Heart left ventricle (tissue), 16 donors: ENCODE measurements at regions not wholly inside any gene's neighbourhood (a gene's known extent, or its start where the extent isn't known, plus 50 kb on each side); places are given as distances from the start of the nearest gene placed in this dataset.

ENCODE experiments used
- ATAC-seq, 4 donors: fragments of 200-7000 bp; cut with Tn5 transposase; one replicate each; pipeline ENCODE4 v1.9.1; 2020 to 2022; ENCODE audit warnings: moderate library complexity in 4 of 4, mild to moderate bottlenecking in 3 of 4, moderate number of reproducible peaks in 1 of 4
- DNase-seq, 5 donors: peaks; one replicate each; pipeline ENCODE4 v3.0.0-alpha.2; 2020
- H3K27ac ChIP-seq, 12 donors: fragments of 200-600 bp; sonication (generic) in 4 of 12; one replicate each; pipeline versions ENCODE4 v1.5.0 to v1.8.0; 2016 to 2022; ENCODE audit warnings: mild to moderate bottlenecking in 2 of 12
- H3K27me3 ChIP-seq, 9 donors: fragments of 200-600 bp; sonication (generic) in 2 of 9; one replicate each; pipeline versions ENCODE4 v1.5.1 to v1.8.0; 2016 to 2022; ENCODE audit warnings: mild to moderate bottlenecking in 3 of 9
- H3K36me3 ChIP-seq, 9 donors: fragments of 200-600 bp; sonication (generic) in 2 of 9; one replicate each; pipeline versions ENCODE4 v1.5.0 to v1.8.0; 2018 to 2022; ENCODE audit warnings: mild to moderate bottlenecking in 2 of 9
- H3K4me1 ChIP-seq, 12 donors: fragments of 200-600 bp; sonication (generic) in 4 of 12; one replicate each; pipeline versions ENCODE4 v1.5.0 to v1.8.0; 2016 to 2022; ENCODE audit warnings: mild to moderate bottlenecking in 3 of 12
- H3K4me3 ChIP-seq, 12 donors: fragments of 200-600 bp; sonication (generic) in 4 of 12; one replicate each; pipeline versions ENCODE4 v1.5.0 to v1.8.0; 2017 to 2022; ENCODE audit warnings: mild to moderate bottlenecking in 9 of 12, moderate library complexity in 4 of 12
- H3K9me3 ChIP-seq, 12 donors: fragments of 200-600 bp; sonication (generic) in 4 of 12; one replicate each; pipeline versions ENCODE4 v1.5.0 to v1.8.0; 2016 to 2022; ENCODE audit warnings: mild to moderate bottlenecking in 1 of 12
- POLR2A ChIP-seq, 2 donors: fragments of 450-650 bp; IDR thresholded peaks; one replicate each; pipeline ENCODE4 v1.6.1; 2017; ENCODE audit warnings: antibody characterized with exemption in 2 of 2, mild to moderate bottlenecking in 2 of 2, moderate library complexity in 2 of 2
- WGBS, 4 donors: extraction: QIAGEN DNeasy Blood & Tissue Kit in 2 of 4; methylation state at CpG; one replicate each; pipeline versions ENCODE4 v1.1.5 to v1.1.7; 2013 to 2018; 5-methylcytosine and 5-hydroxymethylcytosine counted together
- intact Hi-C, 10 donors: fragments of 100-400 bp; cut with DNase I; formaldehyde crosslinking; loops; one replicate each; pipeline versions ENCODE4 v1.11.1 to v1.14.2; 2022
- TF ChIP-seq, protein P1 (sequence below), 12 donors: fragments of 200-600 bp; sonication (generic) in 4 of 12; IDR thresholded peaks; one replicate each; pipeline versions ENCODE4 v1.5.0 to v1.8.0; 2018 to 2022; ENCODE audit warnings: antibody characterized with exemption in 12 of 12, mild to moderate bottlenecking in 5 of 12
- donor health status: ischemic (EF 13 %, LVEDD 7.1; RV severe dilation, severe dysfunction).
- donor health status: healthy with polysubstance abuse.
- donor health status: DM: no; HTN: yes; CAD: no.
- donor health status: DM: no; HTN: no; CAD: no.
- donor health status: ischemic (EF 25% LVEDD 6.9; RV normal size, moderate dysfunction).
- donor health status: ischemic (EF 25% LVEDD 5.7; RV mildly dilated, moderate dysfunction).
- donor health status: healthy.
- donor health status: DM: yes; HTN: yes; CAD: no.
- donor health status: ischemic (EF 35%, LVEDD 5.7; RV mildly dilated, moderate dysfunction).
- donor health status: nonischemic (EF 11% LVEDD 7.7; RV severe dilation, severe dysfunction).
- donor health status: DM: yes; HTN: yes; CAD: no.
- donor health status: PGD.
- donor health status: ischemic (EF 29% LVEDD 5.4; RV normal size, mild dysfunction).
- donor health status: nonischemic (EF 23%, LVEDD 6.1; RV moderate dilation, normal function).

DNA sequence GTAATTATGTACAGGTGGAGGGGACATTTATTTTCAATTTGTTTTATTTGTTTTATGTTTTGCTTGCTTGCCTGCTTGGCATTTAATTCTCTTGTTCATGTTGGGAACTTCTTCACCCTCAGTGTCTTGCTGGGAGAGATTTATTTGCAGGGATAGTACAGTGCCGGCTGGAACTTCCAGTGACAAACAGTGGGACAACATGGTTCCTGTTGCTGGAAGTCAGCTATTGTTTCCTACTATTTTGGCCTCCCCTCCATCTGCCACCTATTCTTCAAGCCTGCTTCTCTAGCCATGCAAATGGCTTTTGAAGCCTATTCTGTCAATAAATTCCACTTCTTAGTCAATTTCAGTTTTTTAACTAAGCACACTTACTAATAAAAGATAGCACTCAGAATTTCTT is 105.4 kb upstream of the BANK1 start:
- H3K27ac ChIP-seq: no peak overlapping the region
- H3K4me3 ChIP-seq: no peak overlapping the region
- H3K36me3 ChIP-seq: no peaks in the 10 kb centered on the region
- 70 to 84% (median 78%) methylated on average over 1 of the region's 1 CpG for WGBS, 4 donors
- intact Hi-C loops: no loop called here
- H3K27me3 ChIP-seq: no peaks in the 10 kb centered on the region
- no peaks in the 10 kb centered on the region for H3K9me3 ChIP-seq
- no peak for DNase-seq
- no peak for TF ChIP-seq POLR2A (IDR thresholded peaks at IDR 0.05)
- TF ChIP-seq, protein P1, sequence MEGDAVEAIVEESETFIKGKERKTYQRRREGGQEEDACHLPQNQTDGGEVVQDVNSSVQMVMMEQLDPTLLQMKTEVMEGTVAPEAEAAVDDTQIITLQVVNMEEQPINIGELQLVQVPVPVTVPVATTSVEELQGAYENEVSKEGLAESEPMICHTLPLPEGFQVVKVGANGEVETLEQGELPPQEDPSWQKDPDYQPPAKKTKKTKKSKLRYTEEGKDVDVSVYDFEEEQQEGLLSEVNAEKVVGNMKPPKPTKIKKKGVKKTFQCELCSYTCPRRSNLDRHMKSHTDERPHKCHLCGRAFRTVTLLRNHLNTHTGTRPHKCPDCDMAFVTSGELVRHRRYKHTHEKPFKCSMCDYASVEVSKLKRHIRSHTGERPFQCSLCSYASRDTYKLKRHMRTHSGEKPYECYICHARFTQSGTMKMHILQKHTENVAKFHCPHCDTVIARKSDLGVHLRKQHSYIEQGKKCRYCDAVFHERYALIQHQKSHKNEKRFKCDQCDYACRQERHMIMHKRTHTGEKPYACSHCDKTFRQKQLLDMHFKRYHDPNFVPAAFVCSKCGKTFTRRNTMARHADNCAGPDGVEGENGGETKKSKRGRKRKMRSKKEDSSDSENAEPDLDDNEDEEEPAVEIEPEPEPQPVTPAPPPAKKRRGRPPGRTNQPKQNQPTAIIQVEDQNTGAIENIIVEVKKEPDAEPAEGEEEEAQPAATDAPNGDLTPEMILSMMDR (IDR thresholded peaks at IDR 0.05): no peak
- ATAC-seq: no peak
- no peaks in the 10 kb centered on the region for H3K4me1 ChIP-seq

- no peaks in the 10 kb centered on the region for H3K4me1 ChIP-seq
- 73 to 82% (median 75%) methylated on average over 3 of the region's 3 CpGs for WGBS, 4 donors
- no peaks in the 10 kb centered on the region for H3K36me3 ChIP-seq
- TF ChIP-seq, protein P1 (IDR thresholded peaks at IDR 0.05): no peak
- TF ChIP-seq POLR2A (IDR thresholded peaks at IDR 0.05): no peak
- intact Hi-C loops: no loop called here
- no peak overlapping the region for H3K27ac ChIP-seq
- no peaks in the 10 kb centered on the region for H3K9me3 ChIP-seq
- H3K4me3 ChIP-seq: no peak overlapping the region
- ATAC-seq (no peak), DNase-seq (no peak)
- no peaks in the 10 kb centered on the region for H3K27me3 ChIP-seq
Measured at GRCh38 chr4:101682946-101683345, 107.6 kb upstream of the BANK1 start.

- intact Hi-C loops: no loop called here
- H3K9me3 ChIP-seq: peaks cover 0 to 12% (median 0%) of the 10 kb centered on the region in 12 donors
- no peaks in the 10 kb centered on the region for H3K27me3 ChIP-seq
- no peak for DNase-seq
- no peak overlapping the region for H3K4me3 ChIP-seq
- ATAC-seq: no peak
- no peak overlapping the region for H3K27ac ChIP-seq
- 52 to 71% (median 58%) methylated on average over 3 of the region's 3 CpGs for WGBS, 4 donors
- TF ChIP-seq POLR2A (IDR thresholded peaks at IDR 0.05): no peak
- TF ChIP-seq, protein P1 (IDR thresholded peaks at IDR 0.05): no peak
- H3K36me3 ChIP-seq: no peaks in the 10 kb centered on the region
- no peaks in the 10 kb centered on the region for H3K4me1 ChIP-seq
Measured at GRCh38 chr4:101678180-101678579, 112.3 kb upstream of the BANK1 start.

- ATAC-seq (no peak), DNase-seq (no peak)
- Histone ChIP-seq H3K4me1 (peaks cover 0 to 6% (median 0%) of the 10 kb centered on the region in 12 donors), H3K36me3 (no peaks in the 10 kb centered on the region), H3K27me3 (no peaks in the 10 kb centered on the region), H3K4me3 (no peak overlapping the region), H3K27ac (no peak overlapping the region), H3K9me3 (peaks cover 0 to 17% (median 0%) of the 10 kb centered on the region in 12 donors)
- intact Hi-C loops: loop anchor here in 1 of 10 donors (2.0 kb wide), 1 partner anchor 28 kb away; no protein-coding TSS in a partner anchor
- no peak for TF ChIP-seq POLR2A (IDR thresholded peaks at IDR 0.05)
- TF ChIP-seq, protein P1 (IDR thresholded peaks at IDR 0.05): no peak
- WGBS, 4 donors: 87 to 92% (median 90%) methylated on average over 3 of the region's 3 CpGs
Measured at GRCh38 chr4:101670897-101671296, 119.6 kb upstream of the BANK1 start.
